Mesothelial cell of epicardium (in vitro differentiated cells): ENCODE measurements at regions not wholly inside any gene's neighbourhood (a gene's known extent, or its start where the extent isn't known, plus 50 kb on each side); places are given as distances from the start of the nearest gene placed in this dataset.

ENCODE experiments used
- DNase-seq, 2 experiments: peaks; one replicate each; pipeline ENCODE4 v3.0.0; 2021; ENCODE audit warnings: low spot score in 2 of 2; ENCODE audit not compliant: unreplicated experiment in 2 of 2
- H3K27ac Mint-ChIP-seq: 2 replicates; pipeline ENCODE4 v1.8.0; 2021; ENCODE audit warnings: mixed read lengths
- H3K27me3 Mint-ChIP-seq: 2 replicates; pipeline ENCODE4 v1.8.0; 2021; ENCODE audit warnings: low read depth, mixed read lengths
- H3K36me3 Mint-ChIP-seq: 2 replicates; pipeline ENCODE4 v1.8.0; 2021; ENCODE audit warnings: mixed read lengths
- H3K4me1 Mint-ChIP-seq: 2 replicates; pipeline ENCODE4 v1.8.0; 2021; ENCODE audit warnings: mixed read lengths
- H3K4me3 Mint-ChIP-seq: 2 replicates; pipeline ENCODE4 v1.8.0; 2021; ENCODE audit warnings: mild to moderate bottlenecking, moderate library complexity, mixed read lengths
- H3K9me3 Mint-ChIP-seq: 2 replicates; pipeline ENCODE4 v1.8.0; 2021; ENCODE audit warnings: mixed read lengths
- CTCF ChIP-seq: fragments of 200-600 bp; sonication (generic); IDR thresholded peaks from one replicate; pipeline ENCODE4 v1.5.0; 2021; ENCODE audit warnings: antibody characterized with exemption; ENCODE audit not compliant: unreplicated experiment

GRCh38 chr6:12482386-12483375 lies 192.5 kb downstream of the EDN1 start:
- no peaks in the 10 kb centered on the region for H3K36me3 Mint-ChIP-seq
- H3K27ac Mint-ChIP-seq: no peak overlapping the region
- peaks cover 14% of the 10 kb centered on the region for H3K9me3 Mint-ChIP-seq
- H3K27me3 Mint-ChIP-seq: no peaks in the 10 kb centered on the region
- DNase-seq: no peak
- no peak for TF ChIP-seq CTCF
- H3K4me3 Mint-ChIP-seq: no peak overlapping the region
- no peaks in the 10 kb centered on the region for H3K4me1 Mint-ChIP-seq

GRCh38 chr6:12483712-12484111 lies 193.6 kb downstream of the EDN1 start:
- Mint-ChIP-seq H3K27me3 (no peaks in the 10 kb centered on the region), H3K27ac (no peak overlapping the region), H3K4me3 (no peak overlapping the region), H3K4me1 (no peaks in the 10 kb centered on the region), H3K36me3 (no peaks in the 10 kb centered on the region), H3K9me3 (peaks cover 14% of the 10 kb centered on the region)
- no peak for TF ChIP-seq CTCF
- DNase-seq: no peak

GRCh38 chr6:12484519-12484918 lies 194.4 kb downstream of the EDN1 start:
- H3K4me3 Mint-ChIP-seq: no peak overlapping the region
- H3K9me3 Mint-ChIP-seq: peaks cover 14% of the 10 kb centered on the region
- no peaks in the 10 kb centered on the region for H3K27me3 Mint-ChIP-seq
- TF ChIP-seq CTCF: no peak
- H3K27ac Mint-ChIP-seq: no peak overlapping the region
- no peaks in the 10 kb centered on the region for H3K36me3 Mint-ChIP-seq
- no peak for DNase-seq
- no peaks in the 10 kb centered on the region for H3K4me1 Mint-ChIP-seq

- Mint-ChIP-seq H3K9me3 (peaks cover 9% of the 10 kb centered on the region), H3K36me3 (no peaks in the 10 kb centered on the region), H3K4me1 (peaks cover 5% of the 10 kb centered on the region), H3K4me3 (no peak overlapping the region), H3K27me3 (no peaks in the 10 kb centered on the region), H3K27ac (no peak overlapping the region)
- DNase-seq: no peak
- no peak for TF ChIP-seq CTCF
Measured at GRCh38 chr6:12485226-12485764, 195.1 kb downstream of the EDN1 start.

GRCh38 chr6:12485837-12486236 lies 195.7 kb downstream of the EDN1 start:
- DNase-seq: no peak
- peaks cover 9% of the 10 kb centered on the region for H3K9me3 Mint-ChIP-seq
- no peak for TF ChIP-seq CTCF
- H3K36me3 Mint-ChIP-seq: no peaks in the 10 kb centered on the region
- H3K27ac Mint-ChIP-seq: no peak overlapping the region
- H3K4me3 Mint-ChIP-seq: no peak overlapping the region
- H3K27me3 Mint-ChIP-seq: no peaks in the 10 kb centered on the region
- peaks cover 10% of the 10 kb centered on the region for H3K4me1 Mint-ChIP-seq
